HG03469 (cell line): ENCODE measurements at regions not wholly inside any gene's neighbourhood (a gene's known extent, or its start where the extent isn't known, plus 50 kb on each side); places are given as distances from the start of the nearest gene placed in this dataset.
"Not testable (repeated sequence)": the region's sequence is repeated elsewhere in the genome, so short reads cannot be mapped to it uniquely, and the experiment has no call there.

Experiments
- ATAC-seq: cut with Tn5 transposase; IDR thresholded peaks from one replicate; pipeline ENCODE4 v1.9.1; 2021; ENCODE audit warnings: mild to moderate bottlenecking, moderate library complexity, moderate number of reproducible peaks; ENCODE audit not compliant: unreplicated experiment

- ATAC-seq, result peak; percentile 98
Measured at GRCh38 chr5:50501491-50502228, 60.6 kb upstream of the EMB start.

GRCh38 chr5:50513028-50513457 lies 72.0 kb upstream of the EMB start:
- not testable (repeated sequence) for ATAC-seq

GRCh38 chr5:50521060-50521459 lies 80.0 kb upstream of the EMB start:
- not testable (repeated sequence) for ATAC-seq

GRCh38 chr5:50527514-50528060 lies 86.5 kb upstream of the EMB start:
- not testable (repeated sequence) for ATAC-seq

GRCh38 chr5:50535393-50535792 lies 94.3 kb upstream of the EMB start:
- ATAC-seq, result no peak

GRCh38 chr5:50537534-50537933 lies 96.4 kb upstream of the EMB start:
- peak; percentile 70 for ATAC-seq

- ATAC-seq, result peak; percentile 91
Measured at GRCh38 chr5:50547303-50547702, 106.2 kb upstream of the EMB start.

GRCh38 chr5:50550267-50550666 lies 109.2 kb upstream of the EMB start:
- ATAC-seq, result no peak

GRCh38 chr5:50550993-50551392 lies 109.9 kb upstream of the EMB start:
- ATAC-seq, result no peak

GRCh38 chr5:50553560-50553984 lies 112.5 kb upstream of the EMB start:
- ATAC-seq, result no peak

GRCh38 chr5:50558640-50559039 lies 107.8 kb upstream of the PARP8 start:
- ATAC-seq, result not testable (repeated sequence)

- no peak for ATAC-seq
Measured at GRCh38 chr5:50559955-50560354, 106.5 kb upstream of the PARP8 start.

- no peak for ATAC-seq
Measured at GRCh38 chr5:50562694-50563093, 103.7 kb upstream of the PARP8 start.

GRCh38 chr5:50564079-50564478 lies 102.4 kb upstream of the PARP8 start:
- ATAC-seq, result peak; percentile 90

GRCh38 chr5:50564558-50564957 lies 101.9 kb upstream of the PARP8 start:
- ATAC-seq, result no peak

- ATAC-seq, result no peak
Measured at GRCh38 chr5:50574121-50574520, 92.3 kb upstream of the PARP8 start.

GRCh38 chr5:50575740-50576139 lies 90.7 kb upstream of the PARP8 start:
- ATAC-seq, result no peak

- no peak for ATAC-seq
Measured at GRCh38 chr5:50576265-50576664, 90.2 kb upstream of the PARP8 start.

GRCh38 chr5:50576686-50577256 lies 89.7 kb upstream of the PARP8 start:
- no peak for ATAC-seq

GRCh38 chr5:50580506-50580905 lies 85.9 kb upstream of the PARP8 start:
- no peak for ATAC-seq

GRCh38 chr5:50581845-50582244 lies 84.6 kb upstream of the PARP8 start:
- ATAC-seq, result not testable (repeated sequence)

GRCh38 chr5:50582699-50583098 lies 83.7 kb upstream of the PARP8 start:
- no peak for ATAC-seq
